ENCODE measurements at regions not wholly inside any gene's neighbourhood (a gene's known extent, or its start where the extent isn't known, plus 50 kb on each side); places are given as distances from the start of the nearest gene placed in this dataset.

DNA sequence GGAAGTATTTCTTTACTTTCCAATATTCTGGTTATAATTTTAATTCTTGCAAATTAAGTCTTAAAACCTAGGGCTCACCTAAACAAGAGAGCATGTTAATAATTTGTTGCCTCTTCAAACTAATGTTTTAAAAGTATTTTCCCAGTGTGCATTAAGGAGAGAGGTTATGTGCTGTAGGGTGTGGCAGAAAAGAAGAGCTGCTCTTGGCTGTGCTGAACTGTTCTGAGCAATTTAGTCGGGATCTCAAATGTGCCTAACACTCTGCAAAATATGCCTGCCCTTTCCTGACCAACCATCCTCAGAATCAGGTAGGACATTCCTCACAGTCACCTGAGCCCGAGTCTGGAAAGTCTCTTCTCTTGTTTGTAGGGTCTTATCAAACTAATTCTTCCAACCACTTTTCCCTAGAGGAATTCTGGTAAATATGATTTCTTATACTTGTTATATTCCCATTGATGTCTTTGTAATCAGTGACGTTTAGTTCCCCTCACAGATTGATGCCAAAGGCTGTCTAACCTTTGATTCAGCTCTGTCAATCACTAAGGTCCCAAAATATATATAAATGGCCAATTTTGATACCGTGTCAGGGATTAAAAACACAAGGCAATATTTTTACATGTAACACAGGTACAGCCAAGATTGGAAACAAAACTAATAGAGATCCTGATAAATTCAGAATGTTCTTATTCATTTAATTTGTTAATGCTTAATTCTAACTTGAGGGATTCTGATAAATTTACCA lies 298.4 kb downstream of the ADGB start:
- TF ChIP-seq JAZF1 (CRISPR knock-in tag; IDR thresholded peaks at IDR 0.05) (no peak), IRF2 (CRISPR knock-in tag; IDR thresholded peaks at IDR 0.05; ENCODE audit: borderline replicate concordance, low read depth) (no peak), FOXP1 (CRISPR knock-in tag; IDR thresholded peaks at IDR 0.05; ENCODE audit: borderline replicate concordance) (no peak), ZNF263 (CRISPR knock-in tag; IDR thresholded peaks at IDR 0.05; ENCODE audit: low read depth) (no peak), ZNF138 (CRISPR knock-in tag; conservative IDR thresholded peaks at IDR 0.05) (no peak), FOXJ3 (CRISPR knock-in tag; IDR thresholded peaks at IDR 0.05; ENCODE audit: borderline replicate concordance) (no peak)
- TF ChIP-seq, protein P1, sequence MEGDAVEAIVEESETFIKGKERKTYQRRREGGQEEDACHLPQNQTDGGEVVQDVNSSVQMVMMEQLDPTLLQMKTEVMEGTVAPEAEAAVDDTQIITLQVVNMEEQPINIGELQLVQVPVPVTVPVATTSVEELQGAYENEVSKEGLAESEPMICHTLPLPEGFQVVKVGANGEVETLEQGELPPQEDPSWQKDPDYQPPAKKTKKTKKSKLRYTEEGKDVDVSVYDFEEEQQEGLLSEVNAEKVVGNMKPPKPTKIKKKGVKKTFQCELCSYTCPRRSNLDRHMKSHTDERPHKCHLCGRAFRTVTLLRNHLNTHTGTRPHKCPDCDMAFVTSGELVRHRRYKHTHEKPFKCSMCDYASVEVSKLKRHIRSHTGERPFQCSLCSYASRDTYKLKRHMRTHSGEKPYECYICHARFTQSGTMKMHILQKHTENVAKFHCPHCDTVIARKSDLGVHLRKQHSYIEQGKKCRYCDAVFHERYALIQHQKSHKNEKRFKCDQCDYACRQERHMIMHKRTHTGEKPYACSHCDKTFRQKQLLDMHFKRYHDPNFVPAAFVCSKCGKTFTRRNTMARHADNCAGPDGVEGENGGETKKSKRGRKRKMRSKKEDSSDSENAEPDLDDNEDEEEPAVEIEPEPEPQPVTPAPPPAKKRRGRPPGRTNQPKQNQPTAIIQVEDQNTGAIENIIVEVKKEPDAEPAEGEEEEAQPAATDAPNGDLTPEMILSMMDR (IDR thresholded peaks at IDR 0.05), result no peak
- TF ChIP-seq, protein P2, sequence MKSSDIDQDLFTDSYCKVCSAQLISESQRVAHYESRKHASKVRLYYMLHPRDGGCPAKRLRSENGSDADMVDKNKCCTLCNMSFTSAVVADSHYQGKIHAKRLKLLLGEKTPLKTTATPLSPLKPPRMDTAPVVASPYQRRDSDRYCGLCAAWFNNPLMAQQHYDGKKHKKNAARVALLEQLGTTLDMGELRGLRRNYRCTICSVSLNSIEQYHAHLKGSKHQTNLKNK (CRISPR knock-in tag; IDR thresholded peaks at IDR 0.05), result no peak
- TF ChIP-seq, protein P3, sequence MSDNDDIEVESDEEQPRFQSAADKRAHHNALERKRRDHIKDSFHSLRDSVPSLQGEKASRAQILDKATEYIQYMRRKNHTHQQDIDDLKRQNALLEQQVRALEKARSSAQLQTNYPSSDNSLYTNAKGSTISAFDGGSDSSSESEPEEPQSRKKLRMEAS (CRISPR knock-in tag; IDR thresholded peaks at IDR 0.05), result no peak
- TF ChIP-seq, protein P4, sequence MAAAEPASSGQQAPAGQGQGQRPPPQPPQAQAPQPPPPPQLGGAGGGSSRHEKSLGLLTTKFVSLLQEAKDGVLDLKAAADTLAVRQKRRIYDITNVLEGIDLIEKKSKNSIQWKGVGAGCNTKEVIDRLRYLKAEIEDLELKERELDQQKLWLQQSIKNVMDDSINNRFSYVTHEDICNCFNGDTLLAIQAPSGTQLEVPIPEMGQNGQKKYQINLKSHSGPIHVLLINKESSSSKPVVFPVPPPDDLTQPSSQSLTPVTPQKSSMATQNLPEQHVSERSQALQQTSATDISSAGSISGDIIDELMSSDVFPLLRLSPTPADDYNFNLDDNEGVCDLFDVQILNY (CRISPR knock-in tag; IDR thresholded peaks at IDR 0.05), result no peak

Measured in WTC11 (cell line).